HL-60 (cell line): ENCODE measurements at regions not wholly inside any gene's neighbourhood (a gene's known extent, or its start where the extent isn't known, plus 50 kb on each side); places are given as distances from the start of the nearest gene placed in this dataset.

Experiments
- DNase-seq, 2 experiments: peaks; one replicate each; pipeline ENCODE4 v3.0.0-alpha.2; 2010 to 2020; ENCODE audit warnings: low read depth in 1 of 2, low spot score in 1 of 2
- H3K27ac ChIP-seq: fragments of 250-450 bp; sonication (Bioruptor Pico); replicated peaks from 2 replicates; pipeline ENCODE4 v1.5.1; 2020; ENCODE audit warnings: mild to moderate bottlenecking, moderate library complexity
- H3K27me3 ChIP-seq: fragments of 250-450 bp; sonication (Bioruptor Pico); 2 replicates; pipeline ENCODE4 v1.5.1; 2021; ENCODE audit warnings: mild to moderate bottlenecking, moderate library complexity; ENCODE audit not compliant: insufficient read depth, poor library complexity, severe bottlenecking
- H3K4me3 ChIP-seq: replicated peaks from 2 replicates; pipeline ENCODE4 v1.5.1; 2011; ENCODE audit warnings: mild to moderate bottlenecking, control low read depth, low read length; ENCODE audit not compliant: insufficient read depth
- CTCF ChIP-seq: IDR thresholded peaks from one replicate; pipeline ENCODE4 v1.5.1; 2011; ENCODE audit warnings: low read length, control low read depth, inconsistent platforms; ENCODE audit not compliant: insufficient read depth
- GABPA ChIP-seq: IDR thresholded peaks from 2 replicates; pipeline ENCODE4 v1.6.1; 2012; ENCODE audit warnings: low read depth
- POLR2AphosphoS5 ChIP-seq: IDR thresholded peaks from 2 replicates; pipeline ENCODE4 v1.6.1; 2012; ENCODE audit warnings: low read depth
- REST ChIP-seq: IDR thresholded peaks from 2 replicates; pipeline ENCODE4 v1.6.1; 2012; ENCODE audit warnings: low read depth; ENCODE audit not compliant: insufficient replicate concordance
- SPI1 ChIP-seq: IDR thresholded peaks from 2 replicates; pipeline ENCODE4 v1.6.1; 2012; ENCODE audit warnings: low read depth, mild to moderate bottlenecking, borderline replicate concordance

- no peaks in the 10 kb centered on the region for H3K27me3 ChIP-seq
- DNase-seq: no peak
- no peak overlapping the region for H3K27ac ChIP-seq
- TF ChIP-seq POLR2AphosphoS5 (no peak), GABPA (no peak), REST (no peak)
- H3K4me3 ChIP-seq: no peak overlapping the region
These were observed 105.2 kb upstream of the NEBL start for GRCh38 chr10:21002091-21002878.

GRCh38 chr10:20999699-21000098 lies 102.6 kb upstream of the NEBL start:
- H3K4me3 ChIP-seq: no peak overlapping the region
- no peak for DNase-seq
- TF ChIP-seq REST (no peak), SPI1 (no peak), GABPA (no peak), CTCF (no peak), POLR2AphosphoS5 (no peak)
- H3K27me3 ChIP-seq: no peaks in the 10 kb centered on the region
- no peak overlapping the region for H3K27ac ChIP-seq

- TF ChIP-seq CTCF (no peak), REST (no peak)
- Histone ChIP-seq H3K27ac (no peak overlapping the region), H3K27me3 (no peaks in the 10 kb centered on the region), H3K4me3 (no peak overlapping the region)
- no peak for DNase-seq
These were observed 100.9 kb upstream of the NEBL start for GRCh38 chr10:20998036-20998435.
